BLaER1 (cell line): ENCODE measurements at regions not wholly inside any gene's neighbourhood (a gene's known extent, or its start where the extent isn't known, plus 50 kb on each side); places are given as distances from the start of the nearest gene placed in this dataset.
"Not testable (repeated sequence)": the region's sequence is repeated elsewhere in the genome, so short reads cannot be mapped to it uniquely, and the experiment has no call there.

Experiments
- H3K27ac ChIP-seq: shearing (Covaris generic); formaldehyde crosslinking; 2 replicates; pipeline ENCODE4 v1.8.1; 2022
- H3K27me3 ChIP-seq: shearing (Covaris generic); formaldehyde crosslinking; 2 replicates; pipeline ENCODE4 v1.8.1; 2022
- H3K36me3 ChIP-seq: shearing (Covaris generic); formaldehyde crosslinking; 2 replicates; pipeline ENCODE4 v1.8.1; 2022
- H3K4me1 ChIP-seq: shearing (Covaris generic); formaldehyde crosslinking; 2 replicates; pipeline ENCODE4 v1.8.1; 2022
- H3K4me2 ChIP-seq: shearing (Covaris generic); formaldehyde crosslinking; 2 replicates; pipeline ENCODE4 v1.8.1; 2022
- H3K4me3 ChIP-seq: shearing (Covaris generic); formaldehyde crosslinking; 2 replicates; pipeline ENCODE4 v1.8.1; 2022
- H3K9ac ChIP-seq: shearing (Covaris generic); formaldehyde crosslinking; 2 replicates; pipeline ENCODE4 v1.8.1; 2022
- H3K9me3 ChIP-seq: shearing (Covaris generic); formaldehyde crosslinking; 2 replicates; pipeline ENCODE4 v1.8.1; 2022
- H4K20me1 ChIP-seq: shearing (Covaris generic); formaldehyde crosslinking; 2 replicates; pipeline ENCODE4 v1.8.1; 2022
- Cebpa-rat ChIP-seq: shearing (Covaris generic); IDR thresholded peaks from 2 replicates; pipeline ENCODE4 v1.8.1; 2022

GRCh38 chr2:192551760-192552159 is 357.0 kb upstream of the TMEFF2 start:
- TF ChIP-seq Cebpa-rat = no peak
- Histone ChIP-seq H3K4me2 (no peak overlapping the region), H3K4me1 (no peaks in the 10 kb centered on the region), H3K36me3 (no peaks in the 10 kb centered on the region), H4K20me1 (no peaks in the 10 kb centered on the region), H3K27me3 (no peaks in the 10 kb centered on the region), H3K4me3 (no peak overlapping the region), H3K9me3 (no peaks in the 10 kb centered on the region), H3K9ac (no peak overlapping the region), H3K27ac (no peak overlapping the region)

- H3K36me3 ChIP-seq = no peaks in the 10 kb centered on the region
- H3K9ac ChIP-seq = no peak overlapping the region
- H3K4me3 ChIP-seq = no peak overlapping the region
- H3K9me3 ChIP-seq = no peaks in the 10 kb centered on the region
- H3K27ac ChIP-seq = no peak overlapping the region
- TF ChIP-seq Cebpa-rat = no peak
- no peak overlapping the region for H3K4me2 ChIP-seq
- H3K4me1 ChIP-seq = no peaks in the 10 kb centered on the region
- H3K27me3 ChIP-seq = no peaks in the 10 kb centered on the region
- H4K20me1 ChIP-seq = no peaks in the 10 kb centered on the region
These were observed 351.8 kb upstream of the TMEFF2 start for GRCh38 chr2:192546565-192546964.

DNA sequence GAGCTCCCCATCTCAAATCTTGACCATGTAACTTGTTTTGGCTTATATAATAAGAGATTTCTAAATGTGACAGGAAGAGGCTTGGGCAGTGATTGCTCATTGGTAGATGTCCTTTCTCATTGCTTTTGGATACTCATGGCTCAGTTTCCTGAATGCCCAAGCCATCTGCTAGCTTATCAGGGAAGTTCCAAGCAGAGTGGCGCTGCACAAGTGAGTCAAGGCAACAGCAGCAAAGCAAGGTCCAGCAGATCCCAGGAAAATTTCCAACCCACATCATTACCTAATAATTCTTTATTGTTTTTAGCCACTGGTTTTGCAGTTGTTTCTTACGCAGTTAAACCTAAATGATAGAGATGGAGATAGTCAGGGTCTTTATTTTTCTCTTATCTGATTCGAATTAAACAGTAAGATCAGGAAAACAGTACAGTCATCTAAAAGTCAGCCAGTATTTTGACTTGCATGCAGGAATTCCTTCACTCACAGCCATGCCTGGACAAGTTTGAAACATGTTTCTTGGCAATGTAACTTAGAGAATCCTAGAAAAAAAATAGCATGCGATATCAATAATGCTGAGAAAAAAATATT is 349.7 kb upstream of the TMEFF2 start:
- Histone ChIP-seq H3K9me3 (no peaks in the 10 kb centered on the region), H3K4me1 (no peaks in the 10 kb centered on the region), H3K36me3 (no peaks in the 10 kb centered on the region), H3K4me2 (no peak overlapping the region), H3K27ac (no peak overlapping the region), H3K27me3 (no peaks in the 10 kb centered on the region), H4K20me1 (no peaks in the 10 kb centered on the region), H3K4me3 (no peak overlapping the region), H3K9ac (no peak overlapping the region)
- TF ChIP-seq Cebpa-rat = no peak

DNA sequence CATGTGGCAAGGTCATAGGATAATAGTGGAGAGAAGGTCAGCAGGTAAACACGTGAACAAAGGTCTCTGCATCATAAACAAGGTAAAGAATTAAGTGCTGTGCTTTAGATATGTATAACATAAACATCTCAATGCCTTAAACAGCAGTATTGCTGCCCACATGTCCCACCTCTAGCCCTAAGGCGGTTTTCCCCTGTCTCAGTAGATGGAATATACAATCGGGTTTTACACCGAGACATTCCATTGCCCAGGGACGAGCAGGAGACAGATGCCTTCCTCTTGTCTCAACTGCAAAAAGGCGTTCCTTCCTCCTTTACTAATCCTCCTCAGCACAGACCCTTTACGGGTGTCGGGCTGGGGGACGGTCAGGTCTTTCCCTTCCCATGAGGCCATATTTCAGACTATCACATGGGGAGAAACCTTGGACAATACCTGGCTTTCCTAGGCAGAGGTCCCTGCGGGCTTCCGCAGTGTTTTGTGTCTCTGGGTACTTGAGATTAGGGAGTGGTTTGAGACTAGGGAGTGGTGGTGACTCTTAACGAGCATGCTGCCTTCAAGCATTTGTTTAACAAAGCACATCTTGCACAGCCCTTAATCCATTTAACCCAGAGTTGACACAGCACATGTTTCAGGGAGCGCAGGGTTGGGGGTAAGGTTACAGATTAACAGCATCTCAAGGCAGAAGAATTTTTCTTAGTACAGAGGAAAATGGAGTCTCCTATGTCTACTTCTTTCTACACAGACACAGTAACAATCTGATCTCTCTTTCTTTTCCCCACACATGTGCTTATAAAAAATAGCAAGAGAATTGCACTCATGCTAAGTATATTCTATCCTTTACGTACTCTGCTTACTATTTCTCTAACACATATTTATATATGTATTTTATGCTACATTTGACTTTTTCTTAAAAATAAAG is 347.7 kb upstream of the TMEFF2 start:
- H3K9me3 ChIP-seq, H3K27ac ChIP-seq, H3K9ac ChIP-seq, H3K4me2 ChIP-seq, H4K20me1 ChIP-seq, H3K4me1 ChIP-seq, H3K36me3 ChIP-seq, H3K27me3 ChIP-seq, H3K4me3 ChIP-seq: not testable (repeated sequence)

DNA sequence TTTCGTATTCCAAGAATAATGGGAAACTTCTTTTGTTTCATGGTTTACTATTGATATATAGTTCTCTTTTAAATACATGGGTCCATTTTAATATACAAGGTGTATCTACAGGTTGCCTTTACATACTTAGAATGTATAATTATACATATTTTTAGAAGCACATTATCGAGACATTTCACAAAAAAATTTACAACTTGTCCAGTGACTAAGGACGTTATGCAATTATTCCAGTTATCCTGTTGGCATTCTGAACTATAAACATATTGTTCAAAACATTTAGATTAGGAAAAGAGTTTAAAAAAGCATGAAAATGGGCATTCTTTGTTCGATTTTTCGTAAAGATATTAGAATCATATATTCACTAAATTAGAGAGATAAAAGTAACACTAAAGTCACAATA is 344.6 kb upstream of the TMEFF2 start:
- no peak for TF ChIP-seq Cebpa-rat
- no peaks in the 10 kb centered on the region for H4K20me1 ChIP-seq
- no peaks in the 10 kb centered on the region for H3K9me3 ChIP-seq
- H3K27me3 ChIP-seq = no peaks in the 10 kb centered on the region
- no peaks in the 10 kb centered on the region for H3K36me3 ChIP-seq
- no peak overlapping the region for H3K4me2 ChIP-seq
- H3K9ac ChIP-seq = no peak overlapping the region
- H3K27ac ChIP-seq = no peak overlapping the region
- H3K4me1 ChIP-seq = no peaks in the 10 kb centered on the region
- no peak overlapping the region for H3K4me3 ChIP-seq

DNA sequence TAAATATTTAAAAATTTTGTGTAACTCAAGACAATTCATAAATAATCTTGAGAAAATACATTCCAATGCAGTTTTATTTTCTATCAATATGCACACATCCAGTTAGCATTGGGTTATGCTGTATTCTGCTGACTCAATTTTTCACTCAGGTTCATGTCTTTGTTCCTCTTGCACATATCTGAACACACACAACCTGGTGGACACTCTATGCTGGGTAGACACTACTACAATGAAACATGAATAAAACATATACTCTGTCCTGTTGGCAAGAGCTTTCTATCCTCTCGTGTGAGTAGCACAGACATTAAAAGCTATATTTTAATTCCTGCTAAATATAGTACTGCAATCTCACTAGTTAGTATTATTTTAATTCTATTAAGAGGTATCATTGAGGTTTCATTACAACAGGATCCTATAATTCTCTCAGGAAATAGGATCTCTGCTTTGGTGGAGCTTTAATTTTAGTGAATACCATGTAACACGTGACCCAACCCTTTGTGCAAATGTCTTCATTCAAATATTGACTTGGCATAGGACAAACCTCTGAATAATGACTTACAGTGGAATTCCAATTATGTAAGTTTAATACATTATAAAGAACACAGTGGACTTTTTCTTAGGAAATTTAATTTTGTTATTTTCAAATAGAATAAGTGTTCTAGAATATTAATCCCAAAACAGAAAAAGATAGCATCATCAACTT is 342.3 kb upstream of the TMEFF2 start:
- Histone ChIP-seq H3K27me3 (no peaks in the 10 kb centered on the region), H3K36me3 (no peaks in the 10 kb centered on the region), H3K4me2 (no peak overlapping the region), H4K20me1 (no peaks in the 10 kb centered on the region), H3K4me3 (no peak overlapping the region), H3K9me3 (no peaks in the 10 kb centered on the region), H3K4me1 (no peaks in the 10 kb centered on the region), H3K27ac (no peak overlapping the region), H3K9ac (no peak overlapping the region)
- no peak for TF ChIP-seq Cebpa-rat

GRCh38 chr2:192535956-192536921 is 341.5 kb upstream of the TMEFF2 start:
- H3K4me3 ChIP-seq = no peak overlapping the region
- no peaks in the 10 kb centered on the region for H4K20me1 ChIP-seq
- TF ChIP-seq Cebpa-rat = no peak
- no peaks in the 10 kb centered on the region for H3K9me3 ChIP-seq
- no peaks in the 10 kb centered on the region for H3K27me3 ChIP-seq
- H3K27ac ChIP-seq = no peak overlapping the region
- no peaks in the 10 kb centered on the region for H3K4me1 ChIP-seq
- H3K36me3 ChIP-seq = no peaks in the 10 kb centered on the region
- H3K4me2 ChIP-seq = no peak overlapping the region
- no peak overlapping the region for H3K9ac ChIP-seq

DNA sequence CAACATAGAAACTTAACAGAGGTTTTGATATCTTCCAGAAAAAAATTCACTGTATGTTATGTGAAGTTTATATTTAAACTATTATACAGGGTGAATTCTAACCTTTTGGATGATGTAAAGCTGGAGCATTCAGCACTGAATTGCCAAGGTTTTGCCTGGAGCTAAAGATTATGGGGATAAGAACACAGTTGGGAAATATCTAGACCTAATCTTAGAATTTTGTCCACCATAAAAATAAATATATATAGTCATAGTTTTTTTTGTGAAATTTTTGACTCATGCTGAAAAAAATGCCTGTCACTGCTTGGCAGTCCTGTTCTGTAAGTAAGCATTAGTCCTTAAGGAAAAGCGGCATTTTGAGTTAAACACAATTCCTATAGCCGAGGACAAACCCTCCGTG is 339.3 kb upstream of the TMEFF2 start:
- Histone ChIP-seq H3K9ac (no peak overlapping the region), H3K36me3 (no peaks in the 10 kb centered on the region), H3K4me3 (no peak overlapping the region), H3K4me2 (no peak overlapping the region), H3K27ac (no peak overlapping the region), H3K4me1 (no peaks in the 10 kb centered on the region), H3K9me3 (no peaks in the 10 kb centered on the region), H4K20me1 (no peaks in the 10 kb centered on the region), H3K27me3 (no peaks in the 10 kb centered on the region)
- no peak for TF ChIP-seq Cebpa-rat

DNA sequence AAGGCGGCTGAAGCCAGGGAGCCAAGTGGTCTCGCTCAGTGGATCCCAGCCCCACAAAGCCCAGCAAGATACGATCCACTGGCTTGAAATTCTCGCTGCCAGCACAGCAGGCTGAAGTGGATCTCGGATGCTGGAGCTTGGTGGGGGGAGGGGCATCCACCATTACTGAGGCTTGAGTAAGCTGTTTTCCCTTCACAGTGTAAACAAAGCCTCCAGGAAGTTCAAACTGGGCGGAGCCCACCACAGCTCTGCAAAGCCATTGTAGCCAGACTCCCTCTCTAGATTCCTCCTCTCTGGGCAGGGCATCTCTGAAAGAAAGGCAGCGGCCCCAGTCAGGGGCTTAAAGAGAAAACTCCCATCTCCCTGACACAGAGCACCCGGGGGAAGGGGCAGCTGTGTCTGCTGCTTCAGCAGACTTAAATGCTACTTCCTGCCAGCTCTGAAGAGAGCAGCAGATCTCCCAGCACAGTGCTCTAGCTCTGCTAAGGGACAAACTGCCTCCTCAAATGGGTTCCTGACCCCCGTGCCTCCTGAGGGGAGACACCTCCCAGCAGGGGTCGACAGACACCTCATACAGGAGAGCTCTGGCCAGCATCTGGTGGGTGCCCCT is 330.0 kb upstream of the TMEFF2 start:
- H3K27ac ChIP-seq, H4K20me1 ChIP-seq, H3K9me3 ChIP-seq, H3K36me3 ChIP-seq, H3K4me3 ChIP-seq, H3K9ac ChIP-seq, H3K4me1 ChIP-seq, H3K4me2 ChIP-seq, H3K27me3 ChIP-seq: not testable (repeated sequence)

DNA sequence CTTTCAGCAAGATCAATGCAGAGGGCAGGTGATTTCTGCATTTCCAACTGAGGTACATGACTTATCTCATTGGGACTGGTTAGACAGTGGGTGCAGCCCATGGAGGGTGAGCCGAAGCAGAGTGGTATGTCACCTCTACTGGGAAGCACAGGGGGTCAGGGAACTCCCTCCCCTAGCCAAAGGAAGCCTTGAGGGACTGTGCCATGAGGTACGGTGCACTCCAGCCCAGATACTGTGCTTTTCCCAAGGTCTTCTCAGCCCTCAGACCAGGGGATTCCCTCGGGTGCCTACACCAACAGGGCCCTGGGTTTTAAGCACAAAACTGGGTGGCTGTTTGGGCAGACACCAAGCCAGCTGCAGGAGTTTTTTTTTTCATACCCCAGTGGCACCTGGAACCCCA is 329.5 kb upstream of the TMEFF2 start:
- not testable (repeated sequence) for H3K27ac ChIP-seq, H3K27me3 ChIP-seq, H3K4me3 ChIP-seq, H3K9me3 ChIP-seq, H3K9ac ChIP-seq, H4K20me1 ChIP-seq, H3K4me1 ChIP-seq, H3K4me2 ChIP-seq, H3K36me3 ChIP-seq
